Mesothelial cell of epicardium (in vitro differentiated cells): ENCODE measurements at regions not wholly inside any gene's neighbourhood (a gene's known extent, or its start where the extent isn't known, plus 50 kb on each side); places are given as distances from the start of the nearest gene placed in this dataset.
"Not testable (repeated sequence)": the region's sequence is repeated elsewhere in the genome, so short reads cannot be mapped to it uniquely, and the experiment has no call there.

Experiments used
- DNase-seq, 2 experiments: peaks; one replicate each; pipeline ENCODE4 v3.0.0; 2021; ENCODE audit warnings: low spot score in 2 of 2; ENCODE audit not compliant: unreplicated experiment in 2 of 2
- H3K27ac Mint-ChIP-seq: 2 replicates; pipeline ENCODE4 v1.8.0; 2021; ENCODE audit warnings: mixed read lengths
- H3K27me3 Mint-ChIP-seq: 2 replicates; pipeline ENCODE4 v1.8.0; 2021; ENCODE audit warnings: low read depth, mixed read lengths
- H3K36me3 Mint-ChIP-seq: 2 replicates; pipeline ENCODE4 v1.8.0; 2021; ENCODE audit warnings: mixed read lengths
- H3K4me1 Mint-ChIP-seq: 2 replicates; pipeline ENCODE4 v1.8.0; 2021; ENCODE audit warnings: mixed read lengths
- H3K4me3 Mint-ChIP-seq: 2 replicates; pipeline ENCODE4 v1.8.0; 2021; ENCODE audit warnings: mild to moderate bottlenecking, moderate library complexity, mixed read lengths
- H3K9me3 Mint-ChIP-seq: 2 replicates; pipeline ENCODE4 v1.8.0; 2021; ENCODE audit warnings: mixed read lengths
- CTCF ChIP-seq: fragments of 200-600 bp; sonication (generic); IDR thresholded peaks from one replicate; pipeline ENCODE4 v1.5.0; 2021; ENCODE audit warnings: antibody characterized with exemption; ENCODE audit not compliant: unreplicated experiment

GRCh38 chr2:239869272-239870155, 155.6 kb downstream of the NDUFA10 start:
- Mint-ChIP-seq H3K27ac (no peak overlapping the region), H3K4me3 (no peak overlapping the region), H3K4me1 (no peaks in the 10 kb centered on the region), H3K9me3 (no peaks in the 10 kb centered on the region), H3K27me3 (peaks cover 18% of the 10 kb centered on the region), H3K36me3 (no peaks in the 10 kb centered on the region)
- no peak for TF ChIP-seq CTCF
- peak in 1 of 2 experiments; percentile 27 for DNase-seq

- Mint-ChIP-seq H3K9me3 (no peaks in the 10 kb centered on the region), H3K4me1 (no peaks in the 10 kb centered on the region), H3K27me3 (peaks cover 11% of the 10 kb centered on the region), H3K27ac (no peak overlapping the region), H3K4me3 (no peak overlapping the region), H3K36me3 (no peaks in the 10 kb centered on the region)
- peak in 1 of 2 experiments; percentile 3 for DNase-seq
- no peak for TF ChIP-seq CTCF
Observed at GRCh38 chr2:239868556-239869181, 156.5 kb downstream of the NDUFA10 start.

GRCh38 chr2:239866778-239867177, 158.4 kb downstream of the NDUFA10 start:
- no peak overlapping the region for H3K27ac Mint-ChIP-seq
- no peaks in the 10 kb centered on the region for H3K9me3 Mint-ChIP-seq
- no peaks in the 10 kb centered on the region for H3K36me3 Mint-ChIP-seq
- H3K27me3 Mint-ChIP-seq = peaks cover 11% of the 10 kb centered on the region
- no peaks in the 10 kb centered on the region for H3K4me1 Mint-ChIP-seq
- TF ChIP-seq CTCF = no peak
- no peak overlapping the region for H3K4me3 Mint-ChIP-seq
- DNase-seq = peak in 1 of 2 experiments; percentile 14

DNA sequence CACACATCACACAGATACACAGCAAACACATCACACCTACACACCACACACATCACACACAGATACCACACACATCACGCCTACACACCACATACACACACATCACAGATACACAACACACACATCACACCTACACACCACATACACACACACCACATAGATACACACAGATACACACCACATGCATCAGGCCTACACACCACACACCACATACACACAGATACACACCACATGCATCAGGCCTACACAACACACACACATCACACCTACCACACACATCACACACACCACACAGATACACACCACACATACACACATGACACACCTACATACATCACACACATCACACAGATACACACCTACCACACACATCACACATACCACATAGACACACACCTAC, 158.8 kb downstream of the NDUFA10 start:
- Mint-ChIP-seq H3K27ac (no peak overlapping the region), H3K4me3 (no peak overlapping the region), H3K9me3 (no peaks in the 10 kb centered on the region), H3K36me3 (no peaks in the 10 kb centered on the region), H3K27me3 (peaks cover 11% of the 10 kb centered on the region), H3K4me1 (no peaks in the 10 kb centered on the region)
- no peak for TF ChIP-seq CTCF
- no peak for DNase-seq

DNA sequence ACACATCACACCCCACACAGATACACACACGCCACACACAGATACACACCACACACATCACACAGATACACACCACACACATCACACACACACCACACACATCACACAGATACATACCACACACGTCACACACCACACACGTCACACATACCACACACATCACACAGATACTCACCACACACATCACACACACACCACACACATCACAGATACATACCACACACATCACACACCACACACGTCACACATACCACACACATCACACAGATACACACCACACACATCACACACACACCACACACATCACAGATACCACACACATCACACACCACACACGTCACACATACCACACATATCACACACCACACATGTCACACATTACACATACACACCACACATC, 159.3 kb downstream of the NDUFA10 start:
- not testable (repeated sequence) for H3K27ac Mint-ChIP-seq, H3K9me3 Mint-ChIP-seq, H3K4me3 Mint-ChIP-seq, H3K27me3 Mint-ChIP-seq, H3K36me3 Mint-ChIP-seq, H3K4me1 Mint-ChIP-seq
- peak in 1 of 2 experiments; percentile 16 for DNase-seq

DNA sequence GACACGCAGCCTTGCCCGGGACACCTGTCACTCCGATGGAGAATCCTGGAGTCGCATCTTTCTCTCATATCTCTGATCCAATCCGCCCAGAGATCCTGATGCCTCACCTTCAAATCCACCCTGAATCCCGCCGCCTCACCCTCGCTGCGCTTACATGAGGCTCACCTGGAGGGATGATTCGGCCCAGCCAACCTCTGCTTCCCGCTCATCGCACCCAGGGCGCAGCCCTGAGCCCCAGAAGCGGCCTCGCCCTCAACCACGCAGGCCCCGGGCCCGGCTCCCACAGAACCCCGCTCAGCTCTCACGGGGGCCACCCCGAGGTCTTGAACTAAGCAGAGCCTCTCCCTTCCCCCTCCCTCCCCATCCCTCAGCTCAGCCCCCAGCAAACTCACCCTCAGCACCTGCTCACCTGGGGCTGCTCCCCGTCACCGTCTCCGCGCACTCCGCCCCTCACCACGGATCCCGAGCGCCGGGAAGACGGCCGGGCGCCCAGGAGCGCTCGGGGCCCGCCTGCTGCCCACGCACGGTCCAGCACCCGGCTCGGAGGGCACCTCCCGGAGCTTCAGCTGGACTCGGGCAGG, 160.0 kb downstream of the NDUFA10 start:
- no peak for TF ChIP-seq CTCF
- Mint-ChIP-seq H3K4me3 (no peak overlapping the region), H3K9me3 (no peaks in the 10 kb centered on the region), H3K36me3 (no peaks in the 10 kb centered on the region), H3K4me1 (no peaks in the 10 kb centered on the region), H3K27me3 (peaks cover 10% of the 10 kb centered on the region), H3K27ac (no peak overlapping the region)
- DNase-seq = no peak
